ENCODE measurements at regions not wholly inside any gene's neighbourhood (a gene's known extent, or its start where the extent isn't known, plus 50 kb on each side); places are given as distances from the start of the nearest gene placed in this dataset.

GRCh38 chr7:81079746-81080145 lies 160.9 kb upstream of the SEMA3C start:
- H3K4me1 ChIP-seq (replicated peaks in 1 of 2): no peaks in the 10 kb centered on the region
- H3K27me3 ChIP-seq: no peaks in the 10 kb centered on the region
- DNase-seq: no peak
- no peaks in the 10 kb centered on the region for H3K36me3 ChIP-seq (replicated peaks in 1 of 2)
- intact Hi-C loops (cut with DNase I): no loop called here
- 73 to 84% (median 76%) methylated on average over 1 of the region's 1 CpG for WGBS, 4 donors
- no peak overlapping the region for H3K27ac ChIP-seq
- TF ChIP-seq CTCF (IDR thresholded peaks at IDR 0.05) (no peak), POLR2A (IDR thresholded peaks at IDR 0.05) (no peak)
- H3K9me3 ChIP-seq (replicated peaks in 1 of 3): no peaks in the 10 kb centered on the region
- no peak overlapping the region for H3K4me3 ChIP-seq

- 66 to 80% (median 72%) methylated on average over 2 of the region's 2 CpGs for WGBS, 4 donors
- Histone ChIP-seq H3K4me1 (replicated peaks in 1 of 2) (no peaks in the 10 kb centered on the region), H3K27me3 (no peaks in the 10 kb centered on the region), H3K36me3 (replicated peaks in 1 of 2) (no peaks in the 10 kb centered on the region), H3K4me3 (no peak overlapping the region), H3K27ac (no peak overlapping the region), H3K9me3 (replicated peaks in 1 of 3) (no peaks in the 10 kb centered on the region)
- intact Hi-C loops (cut with DNase I): no loop called here
- TF ChIP-seq CTCF (IDR thresholded peaks at IDR 0.05) (no peak), POLR2A (IDR thresholded peaks at IDR 0.05) (no peak)
- DNase-seq: no peak
Measured at GRCh38 chr7:81075150-81075549, 156.3 kb upstream of the SEMA3C start.

DNA sequence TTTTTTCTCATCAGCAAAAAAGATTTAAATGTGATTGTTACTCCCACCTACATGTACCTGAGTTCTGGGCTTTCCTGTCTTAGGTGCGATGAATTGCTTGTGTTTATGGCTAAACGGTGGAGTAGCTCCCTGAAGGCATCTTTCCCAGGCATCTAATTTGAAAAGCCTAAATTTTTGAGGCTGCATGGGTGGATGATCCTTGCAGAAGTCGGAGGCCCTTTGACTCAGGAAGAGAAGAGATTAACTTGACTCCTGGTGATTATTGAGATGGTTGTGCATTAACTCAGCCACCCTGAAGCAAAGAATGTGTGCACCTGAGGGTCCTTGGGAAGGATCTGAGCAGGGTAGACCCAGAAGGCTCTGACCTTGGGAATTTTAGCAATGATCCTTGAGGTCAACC lies 155.6 kb upstream of the SEMA3C start:
- no peaks in the 10 kb centered on the region for H3K27me3 ChIP-seq
- H3K9me3 ChIP-seq (replicated peaks in 1 of 3): no peaks in the 10 kb centered on the region
- 73 to 77% (median 74%) methylated on average over 3 of the region's 3 CpGs for WGBS, 4 donors
- no peak overlapping the region for H3K27ac ChIP-seq
- no peak for DNase-seq
- no peak overlapping the region for H3K4me3 ChIP-seq
- intact Hi-C loops (cut with DNase I): no loop called here
- no peaks in the 10 kb centered on the region for H3K4me1 ChIP-seq (replicated peaks in 1 of 2)
- TF ChIP-seq POLR2A (IDR thresholded peaks at IDR 0.05): no peak
- no peak for TF ChIP-seq CTCF (IDR thresholded peaks at IDR 0.05)
- H3K36me3 ChIP-seq (replicated peaks in 1 of 2): no peaks in the 10 kb centered on the region

- no peak overlapping the region for H3K4me3 ChIP-seq
- H3K9me3 ChIP-seq (replicated peaks in 1 of 3): no peaks in the 10 kb centered on the region
- no peak for DNase-seq
- no peak overlapping the region for H3K27ac ChIP-seq
- no peaks in the 10 kb centered on the region for H3K36me3 ChIP-seq (replicated peaks in 1 of 2)
- intact Hi-C loops (cut with DNase I): no loop called here
- TF ChIP-seq CTCF (IDR thresholded peaks at IDR 0.05): no peak
- TF ChIP-seq POLR2A (IDR thresholded peaks at IDR 0.05): no peak
- 43 to 64% (median 60%) methylated on average over 1 of the region's 1 CpG for WGBS, 4 donors
- no peaks in the 10 kb centered on the region for H3K4me1 ChIP-seq (replicated peaks in 1 of 2)
- H3K27me3 ChIP-seq: no peaks in the 10 kb centered on the region
Measured at GRCh38 chr7:81073931-81074251, 155.0 kb upstream of the SEMA3C start.

All from adrenal gland (tissue), 9 donors.